OCI-LY3 (cell line): ENCODE measurements at regions not wholly inside any gene's neighbourhood (a gene's known extent, or its start where the extent isn't known, plus 50 kb on each side); places are given as distances from the start of the nearest gene placed in this dataset.

Experiments used
- EZH2phosphoT487 ChIP-seq: fragments of 200-600 bp; shearing (Covaris generic); IDR thresholded peaks from 2 replicates; pipeline ENCODE4 v1.6.1; 2018; ENCODE audit warnings: antibody characterized with exemption, mixed run types, low read depth
- TF ChIP-seq, protein P1 (sequence below): fragments of 200-600, 300-600 bp; sonication (generic); IDR thresholded peaks from 2 replicates; pipeline ENCODE4 v1.5.1; 2014; ENCODE audit warnings: antibody characterized with exemption, low read length, low read depth

DNA sequence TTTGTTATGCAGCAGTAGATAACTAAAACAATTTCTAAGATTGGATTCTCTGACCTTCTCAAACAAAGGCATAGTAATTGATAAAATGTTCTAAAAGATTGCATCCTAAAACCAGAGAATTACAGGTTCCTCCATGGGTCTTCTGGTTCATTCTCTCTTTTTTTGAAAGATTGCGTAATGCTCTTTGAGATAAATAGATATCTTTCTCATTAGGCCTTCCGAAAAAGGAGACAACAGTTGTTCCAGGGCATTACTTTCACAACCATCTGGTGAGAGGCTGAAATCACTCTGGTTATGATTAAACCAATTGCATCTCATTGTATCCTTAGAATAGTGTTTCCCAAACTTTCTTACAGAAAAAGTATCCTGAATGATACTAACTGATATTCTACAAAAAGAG is 174.7 kb upstream of the NREP start:
- TF ChIP-seq, protein P1, sequence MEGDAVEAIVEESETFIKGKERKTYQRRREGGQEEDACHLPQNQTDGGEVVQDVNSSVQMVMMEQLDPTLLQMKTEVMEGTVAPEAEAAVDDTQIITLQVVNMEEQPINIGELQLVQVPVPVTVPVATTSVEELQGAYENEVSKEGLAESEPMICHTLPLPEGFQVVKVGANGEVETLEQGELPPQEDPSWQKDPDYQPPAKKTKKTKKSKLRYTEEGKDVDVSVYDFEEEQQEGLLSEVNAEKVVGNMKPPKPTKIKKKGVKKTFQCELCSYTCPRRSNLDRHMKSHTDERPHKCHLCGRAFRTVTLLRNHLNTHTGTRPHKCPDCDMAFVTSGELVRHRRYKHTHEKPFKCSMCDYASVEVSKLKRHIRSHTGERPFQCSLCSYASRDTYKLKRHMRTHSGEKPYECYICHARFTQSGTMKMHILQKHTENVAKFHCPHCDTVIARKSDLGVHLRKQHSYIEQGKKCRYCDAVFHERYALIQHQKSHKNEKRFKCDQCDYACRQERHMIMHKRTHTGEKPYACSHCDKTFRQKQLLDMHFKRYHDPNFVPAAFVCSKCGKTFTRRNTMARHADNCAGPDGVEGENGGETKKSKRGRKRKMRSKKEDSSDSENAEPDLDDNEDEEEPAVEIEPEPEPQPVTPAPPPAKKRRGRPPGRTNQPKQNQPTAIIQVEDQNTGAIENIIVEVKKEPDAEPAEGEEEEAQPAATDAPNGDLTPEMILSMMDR = no peak
- TF ChIP-seq EZH2phosphoT487 = no peak
